Esophagus muscularis mucosa (tissue), 3 donors: ENCODE measurements at regions not wholly inside any gene's neighbourhood (a gene's known extent, or its start where the extent isn't known, plus 50 kb on each side); places are given as distances from the start of the nearest gene placed in this dataset.

Experiments used
- POLR2A ChIP-seq: fragments of 450-650 bp; IDR thresholded peaks from one replicate; pipeline ENCODE4 v1.6.1; 2017; ENCODE audit warnings: antibody characterized with exemption, moderate library complexity, mild to moderate bottlenecking, low read depth
- POLR2AphosphoS5 ChIP-seq, 2 donors: sonication (generic); formaldehyde crosslinking; IDR thresholded peaks; one replicate each; pipeline ENCODE4 v1.6.1; 2017; ENCODE audit warnings: antibody characterized with exemption in 2 of 2
- TF ChIP-seq, protein P1 (sequence below), 3 experiments: fragments of 200-600 bp in 2 of 3; fragments of 450-650 bp in 1 of 3; sonication (generic) in 2 of 3; IDR thresholded peaks; one replicate each; pipeline ENCODE4 v1.5.1; 2017 to 2019; ENCODE audit warnings: antibody characterized with exemption in 3 of 3, mild to moderate bottlenecking in 2 of 3, moderate library complexity in 1 of 3

- TF ChIP-seq, protein P1, sequence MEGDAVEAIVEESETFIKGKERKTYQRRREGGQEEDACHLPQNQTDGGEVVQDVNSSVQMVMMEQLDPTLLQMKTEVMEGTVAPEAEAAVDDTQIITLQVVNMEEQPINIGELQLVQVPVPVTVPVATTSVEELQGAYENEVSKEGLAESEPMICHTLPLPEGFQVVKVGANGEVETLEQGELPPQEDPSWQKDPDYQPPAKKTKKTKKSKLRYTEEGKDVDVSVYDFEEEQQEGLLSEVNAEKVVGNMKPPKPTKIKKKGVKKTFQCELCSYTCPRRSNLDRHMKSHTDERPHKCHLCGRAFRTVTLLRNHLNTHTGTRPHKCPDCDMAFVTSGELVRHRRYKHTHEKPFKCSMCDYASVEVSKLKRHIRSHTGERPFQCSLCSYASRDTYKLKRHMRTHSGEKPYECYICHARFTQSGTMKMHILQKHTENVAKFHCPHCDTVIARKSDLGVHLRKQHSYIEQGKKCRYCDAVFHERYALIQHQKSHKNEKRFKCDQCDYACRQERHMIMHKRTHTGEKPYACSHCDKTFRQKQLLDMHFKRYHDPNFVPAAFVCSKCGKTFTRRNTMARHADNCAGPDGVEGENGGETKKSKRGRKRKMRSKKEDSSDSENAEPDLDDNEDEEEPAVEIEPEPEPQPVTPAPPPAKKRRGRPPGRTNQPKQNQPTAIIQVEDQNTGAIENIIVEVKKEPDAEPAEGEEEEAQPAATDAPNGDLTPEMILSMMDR (IDR thresholded peaks at IDR 0.05): no peak
- TF ChIP-seq POLR2AphosphoS5 (IDR thresholded peaks at IDR 0.05) (no peak), POLR2A (no peak)
Observed at GRCh38 chr5:141745390-141745789, 63.4 kb upstream of the ARAP3 start.
